Testis (tissue), 2 donors: ENCODE measurements at regions not wholly inside any gene's neighbourhood (a gene's known extent, or its start where the extent isn't known, plus 50 kb on each side); places are given as distances from the start of the nearest gene placed in this dataset.

Experiments
- CTCF ChIP-seq, 3 experiments: fragments of 450-650 bp in 2 of 3; fragments of 200-600 bp in 1 of 3; sonication (generic) in 1 of 3; IDR thresholded peaks; one replicate each; pipeline ENCODE4 v1.5.1; 2016 to 2019; ENCODE audit warnings: antibody characterized with exemption in 3 of 3, mild to moderate bottlenecking in 2 of 3, moderate library complexity in 1 of 3
- POLR2A ChIP-seq: fragments of 450-650 bp; IDR thresholded peaks from one replicate; pipeline ENCODE4 v1.6.1; 2017; ENCODE audit warnings: antibody characterized with exemption, mild to moderate bottlenecking, moderate library complexity

DNA sequence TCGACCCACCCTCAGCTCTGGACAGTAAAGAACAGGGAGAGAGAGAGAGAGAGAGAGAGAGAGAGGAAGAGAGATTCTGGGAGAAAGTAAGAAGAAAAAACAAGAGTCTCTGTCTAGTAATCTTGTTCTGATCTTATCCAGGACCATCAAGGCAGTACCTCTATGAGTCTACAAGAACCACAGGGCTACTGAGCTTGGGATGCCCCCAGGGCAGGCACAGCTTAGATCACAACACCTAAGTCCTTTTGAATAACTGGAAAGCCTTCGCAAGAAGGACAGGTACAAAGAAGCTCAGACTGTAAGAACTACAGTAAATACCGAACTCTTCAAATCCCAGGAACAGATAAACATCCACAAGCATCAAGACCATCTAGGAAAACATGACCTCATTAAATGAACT is 51.4 kb upstream of the SGPP2 start:
- no peak for TF ChIP-seq CTCF (IDR thresholded peaks at IDR 0.05)
- no peak for TF ChIP-seq POLR2A
